ENCODE measurements at regions not wholly inside any gene's neighbourhood (a gene's known extent, or its start where the extent isn't known, plus 50 kb on each side); places are given as distances from the start of the nearest gene placed in this dataset.
"Not testable (repeated sequence)": the region's sequence is repeated elsewhere in the genome, so short reads cannot be mapped to it uniquely, and the experiment has no call there.

DNA sequence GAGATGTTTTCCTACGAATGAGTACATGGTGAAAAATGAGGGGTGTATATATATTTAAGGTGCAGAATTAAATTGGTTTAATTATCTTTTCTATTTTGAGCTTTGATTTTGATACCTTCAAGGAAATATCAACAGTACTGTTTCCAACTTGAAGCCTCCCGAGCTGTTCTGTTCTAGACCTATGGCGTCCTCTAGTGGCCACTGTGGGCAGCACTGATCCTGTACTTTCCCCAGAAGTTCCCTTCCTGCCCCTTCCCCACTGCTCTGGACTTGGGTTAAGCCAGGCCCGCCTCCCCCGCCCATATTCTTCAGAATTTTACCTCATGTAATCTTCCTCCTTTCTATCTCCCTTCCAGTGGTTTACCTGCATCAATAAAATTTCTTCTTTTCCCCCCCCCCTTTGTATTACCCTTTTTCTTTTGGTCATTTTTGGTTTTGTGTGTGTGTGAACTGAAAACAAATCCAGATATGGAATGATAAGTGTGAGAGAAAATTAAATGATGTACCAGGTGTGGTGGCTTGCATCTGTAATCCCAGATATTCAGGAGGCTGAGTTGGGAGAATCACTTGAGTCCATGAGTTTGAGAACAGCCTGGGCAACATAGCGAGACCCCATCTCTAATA, 1643.5 kb downstream of the TP53TG3F start:
- no peaks in the 10 kb centered on the region for H3K4me1 ChIP-seq (ENCODE audit: insufficient read depth, low read length)
- no peaks in the 10 kb centered on the region for H3K27me3 ChIP-seq (ENCODE audit: insufficient read depth, low read length)
- no peaks in the 10 kb centered on the region for H3K9me3 ChIP-seq (ENCODE audit: low read depth, low read length)
- H3K4me3 ChIP-seq (ENCODE audit: low read length) = no peak overlapping the region

DNA sequence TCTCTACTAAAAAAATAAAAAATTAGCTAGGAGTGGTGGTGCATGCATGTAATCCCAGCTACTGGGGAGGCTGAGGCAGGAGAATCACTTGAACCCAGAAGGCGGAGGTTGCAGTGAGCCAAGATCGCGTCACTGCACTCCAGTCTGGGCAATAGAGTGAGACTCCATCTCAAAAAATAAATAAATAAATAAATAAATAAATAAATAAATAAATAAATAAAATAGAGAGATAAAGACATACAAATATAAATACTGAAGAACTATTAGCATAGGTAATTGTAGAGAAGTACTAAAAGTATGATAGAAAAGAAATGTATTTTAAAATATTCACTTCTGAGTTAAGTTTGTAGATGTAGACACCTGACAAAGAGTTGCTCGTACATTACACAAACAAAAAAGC, 1652.4 kb downstream of the TP53TG3F start:
- H3K4me1 ChIP-seq (ENCODE audit: insufficient read depth, low read length); H3K4me3 ChIP-seq (ENCODE audit: low read length); H3K27me3 ChIP-seq (ENCODE audit: insufficient read depth, low read length); H3K9me3 ChIP-seq (ENCODE audit: low read depth, low read length): not testable (repeated sequence)

DNA sequence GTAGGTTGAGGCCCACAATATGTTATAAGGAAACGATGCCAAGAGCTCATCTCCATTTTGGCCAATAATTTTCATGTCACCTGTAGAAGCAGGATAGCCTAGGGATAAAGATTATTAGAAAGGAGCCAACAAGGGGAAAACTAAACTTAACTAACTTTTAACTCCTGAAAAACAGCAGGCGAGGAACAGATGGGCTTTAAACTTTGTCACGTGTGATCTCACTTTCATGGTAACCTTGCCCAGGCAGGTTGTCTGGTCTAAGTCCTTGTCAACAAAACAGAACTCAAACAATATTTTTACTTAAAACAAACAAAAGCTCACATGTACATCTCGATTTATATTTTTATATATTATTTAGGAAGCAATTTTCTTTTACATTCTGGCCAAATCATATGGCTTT, 1672.0 kb downstream of the TP53TG3F start:
- Histone ChIP-seq H3K9me3 (ENCODE audit: low read depth, low read length) (peaks cover 8% of the 10 kb centered on the region), H3K4me3 (ENCODE audit: low read length) (no peak overlapping the region), H3K27me3 (ENCODE audit: insufficient read depth, low read length) (no peaks in the 10 kb centered on the region), H3K4me1 (ENCODE audit: insufficient read depth, low read length) (no peaks in the 10 kb centered on the region)

DNA sequence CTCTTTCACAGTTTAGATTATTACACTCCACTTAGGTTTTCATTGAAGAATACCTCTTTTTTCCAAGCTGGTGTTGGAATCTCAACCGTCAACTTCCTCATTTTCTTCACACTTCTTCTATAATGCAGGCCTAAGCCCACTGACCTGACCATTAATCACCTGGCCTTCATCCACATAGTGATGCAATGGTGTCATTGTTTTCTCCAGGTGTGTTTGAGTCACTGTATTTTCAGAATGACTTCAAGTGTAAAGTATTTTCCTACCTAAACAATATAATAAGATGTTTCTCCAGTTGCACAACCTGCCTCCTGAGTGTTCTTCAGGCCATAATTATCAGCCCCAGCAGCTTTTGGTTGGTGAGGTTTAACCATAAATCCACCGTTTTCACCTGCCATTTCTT, 1675.1 kb downstream of the TP53TG3F start:
- H3K27me3 ChIP-seq (ENCODE audit: insufficient read depth, low read length) = no peaks in the 10 kb centered on the region
- H3K4me1 ChIP-seq (ENCODE audit: insufficient read depth, low read length) = no peaks in the 10 kb centered on the region
- no peak overlapping the region for H3K4me3 ChIP-seq (ENCODE audit: low read length)

DNA sequence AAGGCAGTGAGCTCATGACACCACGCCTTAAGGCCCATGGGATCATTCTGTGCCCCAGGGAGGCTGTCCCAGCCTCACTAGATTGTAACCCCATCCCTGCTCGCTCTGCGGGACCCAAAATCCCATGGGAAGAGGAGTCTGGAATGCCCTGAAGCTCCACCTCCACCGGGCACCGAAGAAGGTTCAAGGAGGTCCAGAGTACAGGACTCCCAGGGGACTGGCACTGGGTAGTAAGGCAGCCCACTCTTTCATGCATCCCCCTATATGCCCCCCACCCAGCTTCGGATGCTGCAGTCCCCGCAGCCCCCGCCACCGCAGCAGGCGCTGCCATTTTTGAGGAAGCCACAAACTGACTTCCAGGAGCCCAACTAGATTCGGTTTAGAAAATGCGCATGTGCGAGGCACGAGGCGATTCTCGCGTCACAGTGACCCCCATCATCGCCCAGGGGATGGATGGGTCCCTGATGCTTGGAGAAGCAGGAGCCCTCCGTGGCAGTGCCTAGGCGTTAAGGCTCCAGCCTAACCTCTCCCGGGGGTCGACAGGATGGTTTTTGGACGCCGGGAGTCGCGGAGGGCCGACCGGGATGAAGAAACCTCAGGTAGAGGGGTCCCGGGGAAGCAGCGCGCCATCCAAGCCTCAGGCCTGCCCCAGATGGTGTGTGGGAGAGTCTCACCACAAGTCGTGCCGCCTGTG, 1681.0 kb downstream of the TP53TG3F start:
- Histone ChIP-seq H3K4me3 (ENCODE audit: low read length) (no peak overlapping the region), H3K27me3 (ENCODE audit: insufficient read depth, low read length) (no peaks in the 10 kb centered on the region), H3K4me1 (ENCODE audit: insufficient read depth, low read length) (no peaks in the 10 kb centered on the region), H3K9me3 (ENCODE audit: low read depth, low read length) (no peaks in the 10 kb centered on the region)

More for the DNA sequence above, 1675.1 kb downstream of the TP53TG3F start:
- no peaks in the 10 kb centered on the region for H3K9me3 ChIP-seq (ENCODE audit: low read depth, low read length)

GRCh38 chr16:35141303-35141702, 1681.9 kb downstream of the TP53TG3F start:
- H3K27me3 ChIP-seq (ENCODE audit: insufficient read depth, low read length) = no peaks in the 10 kb centered on the region
- H3K4me1 ChIP-seq (ENCODE audit: insufficient read depth, low read length) = no peaks in the 10 kb centered on the region
- no peaks in the 10 kb centered on the region for H3K9me3 ChIP-seq (ENCODE audit: low read depth, low read length)
- H3K4me3 ChIP-seq (ENCODE audit: low read length) = no peak overlapping the region

- Histone ChIP-seq H3K27me3 (ENCODE audit: insufficient read depth, low read length) (no peaks in the 10 kb centered on the region), H3K9me3 (ENCODE audit: low read depth, low read length) (no peaks in the 10 kb centered on the region)
Measured at GRCh38 chr16:35142147-35142808, 1682.9 kb downstream of the TP53TG3F start.

GRCh38 chr16:35142809-35143192, 1683.4 kb downstream of the TP53TG3F start:
- Histone ChIP-seq H3K4me1 (ENCODE audit: insufficient read depth, low read length) (no peaks in the 10 kb centered on the region), H3K4me3 (ENCODE audit: low read length) (no peak overlapping the region), H3K27me3 (ENCODE audit: insufficient read depth, low read length) (no peaks in the 10 kb centered on the region), H3K9me3 (ENCODE audit: low read depth, low read length) (no peaks in the 10 kb centered on the region)

More at GRCh38 chr16:35142147-35142808, 1682.9 kb downstream of the TP53TG3F start:
- Histone ChIP-seq H3K4me1 (ENCODE audit: insufficient read depth, low read length) (no peaks in the 10 kb centered on the region), H3K4me3 (ENCODE audit: low read length) (no peak overlapping the region)

GRCh38 chr16:35144212-35144932, 1685.0 kb downstream of the TP53TG3F start:
- no peaks in the 10 kb centered on the region for H3K4me1 ChIP-seq (ENCODE audit: insufficient read depth, low read length)
- no peak overlapping the region for H3K4me3 ChIP-seq (ENCODE audit: low read length)
- no peaks in the 10 kb centered on the region for H3K9me3 ChIP-seq (ENCODE audit: low read depth, low read length)
- no peaks in the 10 kb centered on the region for H3K27me3 ChIP-seq (ENCODE audit: insufficient read depth, low read length)

GRCh38 chr16:35146031-35146710, 1686.8 kb downstream of the TP53TG3F start:
- Histone ChIP-seq H3K9me3 (ENCODE audit: low read depth, low read length) (no peaks in the 10 kb centered on the region), H3K4me3 (ENCODE audit: low read length) (no peak overlapping the region), H3K27me3 (ENCODE audit: insufficient read depth, low read length) (no peaks in the 10 kb centered on the region), H3K4me1 (ENCODE audit: insufficient read depth, low read length) (no peaks in the 10 kb centered on the region)

DNA sequence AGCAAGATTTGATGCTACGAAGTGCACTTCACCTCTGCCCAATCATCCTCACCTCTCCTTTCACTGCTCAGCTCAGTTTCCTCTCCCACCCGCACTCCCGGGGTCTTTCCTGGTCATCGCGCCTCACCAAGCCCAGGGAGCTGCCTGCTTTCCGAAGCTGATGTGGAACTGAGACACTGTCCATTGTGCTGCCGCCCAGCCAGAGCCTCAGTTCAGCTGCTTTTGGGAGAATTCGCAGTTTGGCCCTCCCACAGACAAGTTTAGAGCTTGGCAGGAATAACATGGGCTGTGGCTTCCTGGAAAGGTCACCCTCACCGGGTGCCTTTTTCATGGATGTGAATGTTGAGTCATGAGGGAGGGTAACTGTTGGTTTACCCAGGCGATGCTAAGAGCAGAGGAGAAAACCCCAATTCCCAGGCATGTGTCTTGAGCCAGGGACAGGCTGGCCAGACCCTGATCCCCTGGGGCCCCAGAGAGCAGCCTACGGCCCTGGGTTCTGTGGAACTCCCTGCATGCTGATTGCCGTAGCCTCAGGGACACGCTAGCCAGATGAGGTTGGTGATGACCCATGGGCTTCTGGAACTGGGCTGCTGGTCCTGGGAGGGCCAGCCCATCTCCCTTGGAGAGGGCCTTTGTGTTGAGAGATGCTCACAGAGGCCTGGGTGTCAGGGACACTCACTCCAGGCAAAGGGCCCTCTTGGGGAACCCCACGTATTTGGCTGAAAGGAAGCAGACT, 1687.5 kb downstream of the TP53TG3F start:
- Histone ChIP-seq H3K4me1 (ENCODE audit: insufficient read depth, low read length) (no peaks in the 10 kb centered on the region), H3K9me3 (ENCODE audit: low read depth, low read length) (no peaks in the 10 kb centered on the region), H3K27me3 (ENCODE audit: insufficient read depth, low read length) (no peaks in the 10 kb centered on the region), H3K4me3 (ENCODE audit: low read length) (no peak overlapping the region)

- Histone ChIP-seq H3K4me3 (ENCODE audit: low read length) (no peak overlapping the region), H3K9me3 (ENCODE audit: low read depth, low read length) (no peaks in the 10 kb centered on the region), H3K27me3 (ENCODE audit: insufficient read depth, low read length) (no peaks in the 10 kb centered on the region), H3K4me1 (ENCODE audit: insufficient read depth, low read length) (no peaks in the 10 kb centered on the region)
Measured at GRCh38 chr16:35147556-35148504, 1688.4 kb downstream of the TP53TG3F start.

DNA sequence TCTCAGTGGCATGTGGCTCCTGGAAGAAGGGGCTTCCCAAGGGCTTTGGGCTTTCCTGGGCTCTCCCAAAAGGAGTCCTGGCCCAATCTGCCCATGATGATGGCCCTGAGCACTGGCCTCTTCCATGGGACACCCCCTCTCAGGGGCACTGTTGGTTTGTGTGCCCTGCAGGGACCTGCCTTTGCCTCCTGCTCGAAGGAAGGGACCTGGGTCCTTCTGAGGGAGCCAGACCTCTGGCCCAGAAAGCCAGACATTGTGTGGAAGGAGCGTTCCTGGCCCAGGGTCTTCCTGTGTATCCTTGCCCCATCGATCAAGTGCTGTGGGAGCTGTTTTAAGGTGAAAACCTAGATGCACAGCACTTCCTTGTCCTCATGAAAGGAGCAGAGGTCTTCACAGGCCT, 1689.3 kb downstream of the TP53TG3F start:
- H3K27me3 ChIP-seq (ENCODE audit: insufficient read depth, low read length) = no peaks in the 10 kb centered on the region
- H3K4me3 ChIP-seq (ENCODE audit: low read length) = no peak overlapping the region
- H3K9me3 ChIP-seq (ENCODE audit: low read depth, low read length) = no peaks in the 10 kb centered on the region
- no peaks in the 10 kb centered on the region for H3K4me1 ChIP-seq (ENCODE audit: insufficient read depth, low read length)
